Suprapubic skin (tissue), 4 donors: ENCODE measurements at regions not wholly inside any gene's neighbourhood (a gene's known extent, or its start where the extent isn't known, plus 50 kb on each side); places are given as distances from the start of the nearest gene placed in this dataset.
"Not testable (repeated sequence)": the region's sequence is repeated elsewhere in the genome, so short reads cannot be mapped to it uniquely, and the experiment has no call there.

ENCODE experiments used
- DNase-seq, 2 donors: peaks; one replicate each; pipeline ENCODE4 v3.0.0-alpha.2; 2019; ENCODE audit warnings: low spot score in 2 of 2
- H3K27ac ChIP-seq: fragments of 200-600 bp; sonication (generic); one replicate; pipeline ENCODE4 v1.5.1; 2019
- H3K27me3 ChIP-seq: fragments of 200-600 bp; sonication (generic); one replicate; pipeline ENCODE4 v1.5.1; 2019
- H3K36me3 ChIP-seq: fragments of 200-600 bp; sonication (generic); one replicate; pipeline ENCODE4 v1.5.1; 2019
- H3K4me1 ChIP-seq: fragments of 200-600 bp; sonication (generic); one replicate; pipeline ENCODE4 v1.5.1; 2019
- H3K4me3 ChIP-seq: fragments of 200-600 bp; sonication (generic); one replicate; pipeline ENCODE4 v1.5.1; 2019; ENCODE audit warnings: mild to moderate bottlenecking
- H3K9me3 ChIP-seq: fragments of 200-600 bp; sonication (generic); one replicate; pipeline ENCODE4 v1.5.1; 2019
- WGBS: methylation state at CpG from one replicate; pipeline ENCODE4 v1.1.5; 2018; 5-methylcytosine and 5-hydroxymethylcytosine counted together

GRCh38 chr9:40097992-40098391, 742.5 kb downstream of the SPATA31A1 start:
- not testable (repeated sequence) for H3K9me3 ChIP-seq, H3K27me3 ChIP-seq, H3K4me3 ChIP-seq, H3K36me3 ChIP-seq, H3K4me1 ChIP-seq, H3K27ac ChIP-seq, DNase-seq
- 29% methylated on average over 2 of the region's 2 CpGs for WGBS

- H3K4me1 ChIP-seq, DNase-seq, H3K27me3 ChIP-seq, H3K9me3 ChIP-seq, H3K36me3 ChIP-seq, H3K4me3 ChIP-seq, H3K27ac ChIP-seq: not testable (repeated sequence)
- WGBS, result no CpG with 5 or more reads among the region's 71 CpGs
Observed at GRCh38 chr9:40106003-40106782, 750.7 kb downstream of the SPATA31A1 start.

GRCh38 chr9:40106783-40107248, 751.3 kb downstream of the SPATA31A1 start:
- no CpG with 5 or more reads among the region's 33 CpGs for WGBS
- not testable (repeated sequence) for H3K27me3 ChIP-seq, DNase-seq, H3K9me3 ChIP-seq, H3K4me1 ChIP-seq, H3K36me3 ChIP-seq, H3K4me3 ChIP-seq, H3K27ac ChIP-seq

GRCh38 chr9:40107251-40107650, 751.8 kb downstream of the SPATA31A1 start:
- not testable (repeated sequence) for H3K4me1 ChIP-seq, H3K27me3 ChIP-seq, H3K27ac ChIP-seq, H3K36me3 ChIP-seq, DNase-seq, H3K9me3 ChIP-seq, H3K4me3 ChIP-seq
- 67% methylated on average over 9 of the region's 26 CpGs for WGBS

GRCh38 chr9:40108465-40108864, 753.0 kb downstream of the SPATA31A1 start:
- WGBS, result no CpG with 5 or more reads among the region's 30 CpGs
- H3K4me1 ChIP-seq, result not testable (repeated sequence)

GRCh38 chr9:40110751-40111150, 755.3 kb downstream of the SPATA31A1 start:
- H3K36me3 ChIP-seq, H3K27ac ChIP-seq, H3K9me3 ChIP-seq, DNase-seq, H3K4me1 ChIP-seq, H3K4me3 ChIP-seq, H3K27me3 ChIP-seq: not testable (repeated sequence)
- 56% methylated on average over 7 of the region's 18 CpGs for WGBS

More at GRCh38 chr9:40108465-40108864, 753.0 kb downstream of the SPATA31A1 start:
- not testable (repeated sequence) for H3K27me3 ChIP-seq, H3K9me3 ChIP-seq, H3K36me3 ChIP-seq, DNase-seq, H3K27ac ChIP-seq, H3K4me3 ChIP-seq

- not testable (repeated sequence) for H3K4me3 ChIP-seq, DNase-seq, H3K27me3 ChIP-seq, H3K36me3 ChIP-seq, H3K9me3 ChIP-seq, H3K4me1 ChIP-seq, H3K27ac ChIP-seq
- WGBS, result 84% methylated on average over 9 of the region's 27 CpGs
Observed at GRCh38 chr9:40111571-40111970, 756.1 kb downstream of the SPATA31A1 start.

- H3K4me3 ChIP-seq, H3K27me3 ChIP-seq, H3K4me1 ChIP-seq, DNase-seq, H3K9me3 ChIP-seq, H3K36me3 ChIP-seq, H3K27ac ChIP-seq: not testable (repeated sequence)
- no CpG with 5 or more reads among the region's 1 CpG for WGBS
Observed at GRCh38 chr9:40130598-40130997, 775.1 kb downstream of the SPATA31A1 start.

GRCh38 chr9:40169204-40169603, 813.7 kb downstream of the SPATA31A1 start:
- not testable (repeated sequence) for H3K4me3 ChIP-seq, H3K9me3 ChIP-seq, H3K36me3 ChIP-seq, H3K27ac ChIP-seq, DNase-seq, H3K4me1 ChIP-seq, H3K27me3 ChIP-seq
- WGBS, result no CpG with 5 or more reads among the region's 1 CpG

- H3K4me3 ChIP-seq, H3K36me3 ChIP-seq, H3K27ac ChIP-seq, H3K27me3 ChIP-seq, H3K9me3 ChIP-seq, H3K4me1 ChIP-seq, DNase-seq: not testable (repeated sequence)
- WGBS, result no CpG with 5 or more reads among the region's 4 CpGs
Observed at GRCh38 chr9:40173316-40173715, 817.8 kb downstream of the SPATA31A1 start.

GRCh38 chr9:40174035-40174434, 818.6 kb downstream of the SPATA31A1 start:
- not testable (repeated sequence) for DNase-seq, H3K9me3 ChIP-seq, H3K27ac ChIP-seq, H3K36me3 ChIP-seq, H3K4me3 ChIP-seq, H3K4me1 ChIP-seq, H3K27me3 ChIP-seq
- WGBS, result 80% methylated on average over 1 of the region's 4 CpGs

GRCh38 chr9:40177403-40177802, 821.9 kb downstream of the SPATA31A1 start:
- 60% methylated on average over 5 of the region's 23 CpGs for WGBS
- DNase-seq, result peak in 1 of 2 donors; percentile 22
- H3K9me3 ChIP-seq, result not testable (repeated sequence)

GRCh38 chr9:40191403-40191802, 835.9 kb downstream of the SPATA31A1 start:
- not testable (repeated sequence) for H3K27me3 ChIP-seq, H3K36me3 ChIP-seq, DNase-seq, H3K4me3 ChIP-seq, H3K4me1 ChIP-seq, H3K27ac ChIP-seq, H3K9me3 ChIP-seq
- WGBS, result no CpG with 5 or more reads among the region's 5 CpGs

More at GRCh38 chr9:40177403-40177802, 821.9 kb downstream of the SPATA31A1 start:
- not testable (repeated sequence) for H3K4me1 ChIP-seq, H3K27me3 ChIP-seq, H3K4me3 ChIP-seq, H3K36me3 ChIP-seq, H3K27ac ChIP-seq

- H3K4me1 ChIP-seq, H3K9me3 ChIP-seq, DNase-seq, H3K4me3 ChIP-seq, H3K27me3 ChIP-seq, H3K27ac ChIP-seq, H3K36me3 ChIP-seq: not testable (repeated sequence)
- no CpG with 5 or more reads among the region's 2 CpGs for WGBS
Observed at GRCh38 chr9:40192162-40192561, 836.7 kb downstream of the SPATA31A1 start.
